Putamen (tissue), 1 donor: ENCODE measurements at regions not wholly inside any gene's neighbourhood (a gene's known extent, or its start where the extent isn't known, plus 50 kb on each side); places are given as distances from the start of the nearest gene placed in this dataset.
"Not testable (repeated sequence)": the region's sequence is repeated elsewhere in the genome, so short reads cannot be mapped to it uniquely, and the experiment has no call there.

Source experiments
- DNase-seq: peaks from one replicate; pipeline ENCODE4 v3.0.0-alpha.2; 2016; ENCODE audit warnings: low spot score

DNA sequence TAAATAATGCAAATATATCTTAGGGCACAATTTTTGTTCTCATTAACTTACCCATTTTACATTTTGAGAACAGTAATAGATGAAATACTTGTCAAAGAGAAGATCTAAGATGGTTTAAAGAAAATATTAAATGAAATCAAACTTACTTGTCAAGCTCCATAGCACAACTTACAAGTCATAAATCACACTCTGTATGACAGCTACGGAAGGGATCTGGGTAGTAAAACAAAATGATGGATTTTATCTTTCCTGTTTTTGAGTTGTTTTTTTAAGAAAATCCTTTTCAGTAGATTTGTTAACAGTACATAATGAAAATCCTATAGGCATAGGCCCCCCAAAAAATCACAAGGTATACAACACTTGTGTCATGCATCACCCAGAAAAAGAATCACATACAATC, 84.4 kb upstream of the ANTXRL start:
- DNase-seq: not testable (repeated sequence)

DNA sequence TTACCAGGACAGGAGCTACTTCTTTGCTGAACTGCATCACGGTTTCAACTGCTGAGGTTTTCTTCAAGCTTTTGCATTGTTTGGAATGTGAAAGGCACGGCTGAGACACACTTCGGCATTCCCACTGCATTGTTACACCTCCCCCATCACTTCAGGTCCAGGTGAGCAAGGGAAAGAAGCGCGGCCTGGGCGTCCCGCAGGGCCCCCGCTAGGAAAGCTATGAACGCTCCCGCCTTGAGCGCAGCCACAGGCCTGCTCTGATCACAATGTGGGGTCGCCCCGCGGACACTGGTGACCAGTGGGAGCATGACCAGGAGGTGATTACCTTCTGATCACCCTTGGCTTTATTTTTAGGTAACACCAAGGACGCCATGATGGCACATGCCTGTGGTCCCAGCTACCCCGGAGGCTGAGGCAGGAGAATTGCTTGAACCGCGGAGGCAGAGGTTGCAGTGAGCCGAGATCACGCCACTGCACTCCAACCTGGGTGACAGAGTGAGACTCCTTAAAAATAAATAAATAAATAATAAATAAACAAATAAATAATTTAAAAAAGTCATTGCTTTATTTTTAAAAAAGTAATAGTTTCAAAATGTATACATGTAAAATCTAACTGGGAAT, 82.2 kb upstream of the ANTXRL start:
- DNase-seq: not testable (repeated sequence)

DNA sequence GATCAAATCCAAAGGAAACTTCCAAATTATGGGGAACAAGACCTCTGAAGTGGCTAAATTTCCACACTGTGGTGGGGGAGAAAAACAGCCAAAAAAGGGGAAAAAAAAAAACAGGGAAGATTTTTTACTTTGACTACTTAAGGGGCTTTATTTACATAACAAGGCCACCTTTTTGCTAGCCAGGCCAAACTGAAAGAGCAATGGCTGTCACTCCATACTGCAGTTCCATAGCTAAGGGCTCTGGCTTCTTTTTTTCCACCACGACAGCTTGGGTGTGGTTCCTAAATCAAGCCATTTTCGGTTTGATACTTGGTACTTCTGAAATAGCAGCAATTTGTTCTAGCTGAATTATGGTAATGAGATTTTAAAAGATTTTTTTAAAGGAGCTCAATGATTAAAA, 76.4 kb upstream of the ANTXRL start:
- DNase-seq: not testable (repeated sequence)

DNA sequence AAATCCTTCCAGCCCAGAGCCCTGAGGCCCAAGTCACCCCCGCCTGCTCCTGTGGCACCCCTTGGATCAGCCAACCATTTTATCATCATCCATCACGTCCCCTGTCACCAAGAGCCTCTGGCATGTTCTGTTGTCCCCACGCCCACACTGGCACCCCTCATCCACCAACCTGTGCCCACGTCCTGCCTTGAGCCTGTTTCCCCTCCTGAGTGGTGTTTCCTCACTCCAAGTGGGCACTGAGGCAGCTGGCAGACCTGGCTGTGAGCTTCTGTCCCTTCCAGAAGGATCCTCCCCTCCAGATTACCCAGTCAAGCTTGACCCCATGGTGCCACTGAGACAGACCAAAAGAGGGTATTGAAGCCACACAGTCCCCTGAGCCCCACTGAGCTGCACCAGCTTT, 71.4 kb upstream of the ANTXRL start:
- DNase-seq: no peak

DNA sequence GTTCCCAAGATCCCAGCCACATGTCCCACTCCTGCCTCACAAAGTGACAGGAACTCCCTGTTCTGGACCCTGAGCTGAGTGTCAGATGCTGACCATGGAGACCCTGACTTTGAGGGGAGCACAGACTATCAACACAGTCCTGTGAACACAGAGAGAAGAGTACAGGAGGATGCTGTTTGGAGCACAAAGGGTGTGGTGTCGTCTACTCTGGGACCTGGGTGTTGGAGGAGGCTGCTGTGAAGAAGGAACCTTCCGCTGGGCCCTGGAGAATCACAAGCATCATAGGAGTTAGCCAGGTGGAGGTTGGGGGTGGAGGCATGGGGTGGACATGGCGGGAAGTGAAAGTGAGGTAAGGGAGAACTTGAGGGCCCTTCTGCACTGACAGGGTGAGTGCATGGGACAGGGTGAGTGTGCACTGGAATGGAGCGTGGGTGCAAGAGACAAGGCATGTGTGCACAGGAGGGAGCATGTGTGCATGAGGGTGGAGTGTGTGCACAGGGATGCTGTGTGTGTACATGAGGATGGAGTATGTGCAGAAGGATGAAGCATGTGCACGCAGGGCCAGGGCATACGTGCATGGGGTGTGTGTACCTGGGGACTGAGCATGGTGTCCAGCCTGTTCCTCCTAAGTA, 70.7 kb upstream of the ANTXRL start:
- DNase-seq: no peak

DNA sequence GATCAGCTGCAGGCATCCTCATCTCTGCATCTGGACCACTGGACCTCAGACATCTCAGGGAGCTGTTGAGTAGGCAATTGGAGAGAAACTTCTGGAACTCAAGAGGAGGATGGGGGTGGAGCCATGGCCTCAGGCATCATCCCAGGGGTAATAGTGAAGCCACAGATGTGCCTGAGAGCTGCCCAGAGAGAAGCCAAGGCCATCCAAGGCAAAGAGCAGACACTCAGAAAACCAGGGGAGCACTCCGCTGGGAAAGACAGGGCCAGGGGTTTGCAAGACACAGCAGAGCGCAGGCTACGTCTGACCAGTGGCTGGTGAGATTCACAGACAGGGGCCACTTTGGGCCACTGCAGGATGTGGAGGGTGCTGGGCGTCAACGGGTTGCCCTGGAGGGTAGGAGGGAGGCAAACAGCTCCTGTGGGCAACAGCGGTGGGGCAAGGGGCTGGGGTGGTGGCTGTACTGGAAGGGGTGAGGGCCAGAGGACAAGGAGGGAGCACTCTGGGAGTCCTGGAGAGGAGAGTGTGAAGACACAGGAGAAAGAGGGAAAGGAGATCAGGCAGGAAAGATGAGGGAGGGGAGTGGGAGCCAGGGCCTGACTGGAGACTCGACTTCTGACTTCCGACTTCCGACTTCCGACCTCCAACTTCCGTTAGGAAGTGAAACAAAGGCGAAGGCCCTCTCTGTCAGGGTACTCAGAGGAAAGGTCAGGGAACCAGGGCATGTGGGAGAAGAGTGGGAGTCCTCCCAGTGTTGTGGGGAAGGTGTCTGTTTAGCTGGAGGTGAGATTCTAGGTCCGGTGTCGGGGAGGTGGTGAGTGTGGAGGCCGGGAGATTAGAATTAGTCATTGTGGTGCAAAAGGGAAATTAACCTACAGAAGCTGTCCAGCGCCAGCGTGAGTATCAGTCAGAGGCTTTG, 69.7 kb upstream of the ANTXRL start:
- DNase-seq: no peak

DNA sequence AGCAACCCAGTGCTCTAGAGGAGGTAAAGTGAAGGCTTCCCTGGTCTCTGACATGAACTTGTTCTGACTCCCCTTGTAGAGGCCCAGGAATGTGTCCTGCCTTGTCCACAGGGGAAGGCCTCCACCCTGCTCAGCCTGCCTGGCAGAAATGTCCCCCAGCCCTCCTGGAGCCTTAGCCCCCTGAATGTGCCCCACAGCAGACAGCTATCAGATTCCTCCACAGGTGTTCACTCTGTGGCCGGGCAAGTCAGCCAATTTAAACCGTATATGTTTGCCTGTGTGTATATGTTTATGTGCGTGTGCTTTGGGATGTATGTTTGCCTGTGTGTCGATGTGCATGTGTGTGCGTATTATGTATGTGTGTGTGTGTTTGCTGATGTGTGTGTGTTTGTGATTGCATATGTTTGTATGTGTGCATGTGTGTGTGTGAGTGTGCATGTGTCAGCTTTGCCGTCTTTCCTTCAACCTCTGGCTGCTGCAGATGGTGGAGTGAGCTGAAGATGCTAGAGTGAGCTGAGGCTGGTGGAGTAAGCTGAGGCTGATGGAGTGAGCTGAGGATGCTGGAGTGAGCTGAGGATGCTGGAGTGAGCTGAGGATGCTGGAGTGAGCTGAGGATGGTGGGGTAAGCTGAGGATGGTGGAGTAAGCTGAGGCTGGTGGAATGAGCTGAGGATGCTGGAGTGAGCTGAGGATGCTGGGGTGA, 68.9 kb upstream of the ANTXRL start:
- no peak for DNase-seq

DNA sequence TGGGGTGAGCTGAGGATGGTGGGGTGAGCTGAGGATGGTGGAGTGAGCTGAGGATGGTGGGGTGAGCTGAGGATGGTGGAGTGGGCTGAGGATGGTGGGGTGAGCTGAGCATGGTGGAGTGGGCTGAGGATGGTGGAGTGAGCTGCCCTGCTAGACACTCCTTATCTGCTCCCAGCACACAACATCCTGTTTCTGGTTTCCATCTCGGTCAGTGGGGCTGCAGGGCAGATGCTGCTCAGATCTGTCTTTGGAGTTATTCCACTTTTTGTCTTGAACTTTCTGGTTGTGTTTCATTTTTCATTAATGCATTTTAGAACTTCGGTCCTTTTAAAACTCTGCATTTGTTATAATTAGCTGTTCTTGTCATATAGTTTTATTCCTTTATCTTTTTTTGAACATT, 67.9 kb upstream of the ANTXRL start:
- no peak for DNase-seq

DNA sequence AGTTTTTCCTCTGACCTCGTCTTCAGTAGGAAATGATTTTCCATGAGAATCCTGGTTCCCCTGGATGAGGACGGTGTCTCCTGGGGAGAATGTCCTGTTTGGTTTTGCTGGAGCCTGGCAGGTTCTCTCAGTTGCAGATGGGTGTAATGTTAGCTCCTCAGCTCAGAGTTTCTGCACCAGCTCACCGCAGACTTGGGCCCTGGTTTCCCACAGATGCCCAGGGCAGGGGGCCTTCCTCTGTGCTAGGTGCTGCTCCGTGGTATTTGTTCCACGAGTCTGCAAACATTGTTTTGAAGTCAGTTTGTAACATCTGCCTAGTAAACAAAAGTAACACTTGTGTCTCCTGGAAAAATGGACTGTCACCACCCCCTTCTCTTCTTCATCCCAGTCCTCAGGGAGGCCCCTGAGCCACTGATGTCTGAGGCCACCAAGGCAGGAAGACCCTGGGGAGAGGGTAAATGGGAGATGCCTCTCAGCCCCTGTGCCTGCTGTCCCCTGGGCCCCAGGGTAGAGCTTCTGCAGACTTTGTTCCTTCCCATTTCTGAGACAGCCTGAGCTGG, 67.3 kb upstream of the ANTXRL start:
- DNase-seq: not testable (repeated sequence)

DNA sequence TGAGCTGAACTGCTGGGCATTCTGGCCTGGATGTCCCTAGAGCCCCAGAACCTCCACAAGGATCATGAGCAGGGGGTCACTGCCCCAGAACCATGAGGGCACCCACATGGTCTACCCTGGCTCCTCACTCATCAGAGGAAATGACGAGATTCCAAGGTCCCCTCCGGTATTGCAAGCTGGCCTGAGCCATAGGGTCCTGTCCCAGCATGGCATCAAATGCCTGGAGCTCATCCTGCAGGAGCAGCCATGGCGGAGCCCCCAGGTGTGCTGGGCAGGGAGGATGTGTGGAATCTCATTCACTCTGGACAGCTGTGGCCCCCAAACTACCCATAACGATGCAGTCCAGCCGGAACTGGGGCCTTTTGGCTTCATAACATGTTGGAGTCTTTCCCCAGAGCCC, 66.6 kb upstream of the ANTXRL start:
- no peak for DNase-seq

DNA sequence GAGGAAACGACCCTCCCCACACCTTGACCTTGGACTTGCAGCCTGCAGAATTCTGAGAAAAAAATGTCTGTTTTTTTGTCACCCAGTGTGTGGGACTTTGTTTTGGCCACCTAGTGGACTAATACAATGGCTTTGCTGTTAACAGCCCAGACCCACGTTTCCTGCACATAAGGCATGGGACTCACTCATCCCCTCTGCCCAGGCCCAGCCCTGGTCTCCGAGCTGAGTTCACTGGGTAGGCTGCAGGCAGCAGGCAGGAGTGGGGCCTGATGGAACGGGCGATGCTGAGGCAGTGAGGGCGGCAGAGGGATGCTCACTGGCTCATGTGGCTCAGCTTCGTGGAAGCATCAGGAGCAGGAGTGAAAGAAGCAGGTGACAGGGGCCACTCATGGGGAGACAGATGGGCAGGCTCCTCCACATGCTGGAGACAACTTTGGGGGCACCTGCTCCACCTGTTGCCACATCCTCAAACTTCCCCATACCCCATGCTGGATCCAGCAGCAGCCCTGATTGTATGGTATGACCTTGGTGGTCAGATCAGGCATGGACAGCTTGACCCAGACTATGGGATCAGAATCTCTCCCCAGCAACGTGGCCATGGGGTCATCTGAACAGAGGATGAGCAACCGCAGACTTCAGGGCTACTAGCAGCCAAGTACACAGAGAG, 65.8 kb upstream of the ANTXRL start:
- no peak for DNase-seq

DNA sequence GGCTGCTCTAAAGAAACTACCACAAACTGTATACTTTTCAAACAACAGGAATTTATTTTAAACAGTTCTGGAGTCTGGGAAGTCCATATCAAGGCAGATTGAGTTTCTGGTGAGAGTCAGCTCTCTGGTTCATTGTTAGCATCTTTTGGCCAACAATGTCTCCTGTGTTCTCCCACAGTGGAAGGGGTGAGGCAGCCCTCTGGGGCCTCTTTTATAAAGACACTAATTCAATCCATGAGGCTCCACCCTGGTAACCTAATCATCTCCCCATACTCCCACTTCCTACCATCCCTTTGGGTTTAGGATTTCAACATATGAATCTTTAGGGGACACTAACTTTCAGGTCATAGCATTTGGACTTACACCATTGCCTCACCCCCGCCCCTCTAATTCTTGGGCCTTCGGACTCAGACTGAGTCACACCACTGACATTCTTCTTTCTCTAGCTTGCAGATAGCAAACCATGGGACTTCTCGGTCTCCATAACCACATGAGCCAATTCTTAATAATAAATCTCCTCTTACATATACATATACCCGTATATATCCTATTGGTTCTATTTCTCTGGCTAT, 64.3 kb upstream of the ANTXRL start:
- no peak for DNase-seq

DNA sequence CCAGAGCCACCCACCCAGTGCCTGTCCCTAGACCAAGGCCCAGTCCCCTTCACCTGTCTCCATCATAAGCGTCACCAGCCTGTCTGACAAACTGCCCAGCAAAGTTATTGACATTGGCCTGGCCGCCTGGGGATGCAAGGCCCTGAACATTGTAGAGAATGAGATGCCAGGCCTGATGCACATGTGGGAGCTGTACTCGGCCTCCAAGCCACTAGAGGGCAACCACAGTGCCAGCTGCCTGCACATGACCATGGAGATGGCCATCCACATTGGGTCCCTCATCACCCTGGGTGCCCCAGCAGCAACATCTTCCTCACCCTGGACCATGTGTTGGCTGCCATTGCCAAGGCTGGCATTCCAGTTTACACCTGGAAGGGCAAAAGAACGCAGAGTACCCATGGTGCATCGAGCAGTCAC, 63.7 kb upstream of the ANTXRL start:
- no peak for DNase-seq

DNA sequence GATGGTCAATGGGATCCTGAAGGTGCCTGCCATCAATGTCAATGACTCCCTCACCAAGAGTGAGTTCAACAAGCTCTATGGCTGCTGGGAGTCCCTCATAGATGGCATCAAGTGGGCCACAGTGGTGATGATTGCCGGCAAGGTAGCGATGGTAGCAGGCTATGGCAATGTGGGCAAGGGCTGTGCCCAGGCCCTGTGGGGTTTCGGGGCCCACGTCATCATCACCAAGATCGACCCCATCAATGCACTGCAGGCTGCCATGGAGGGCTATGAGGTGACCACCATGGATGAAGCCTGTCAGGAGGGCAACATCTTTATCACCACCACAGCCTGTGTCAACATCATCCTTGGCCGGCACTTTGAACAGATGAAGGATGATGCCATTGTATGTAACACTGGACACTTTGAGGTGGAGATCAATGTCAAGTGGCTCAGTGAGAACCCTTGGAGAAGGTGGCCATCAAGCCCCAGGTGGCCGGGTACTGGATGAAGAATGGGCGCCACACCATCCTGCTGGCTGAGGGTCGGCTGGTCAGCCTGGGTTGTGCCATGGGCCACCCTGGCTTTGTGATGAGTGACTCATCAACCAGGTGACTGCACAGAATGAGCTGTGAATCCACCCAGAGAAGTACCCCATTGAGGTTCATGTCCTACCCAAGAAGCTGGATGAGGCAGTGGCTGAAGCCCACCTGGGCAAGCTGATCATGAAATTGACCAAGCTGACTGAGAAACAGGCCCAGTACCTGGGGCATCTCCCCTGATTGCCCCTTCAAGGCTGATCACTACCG, 63.0 kb upstream of the ANTXRL start:
- no peak for DNase-seq

DNA sequence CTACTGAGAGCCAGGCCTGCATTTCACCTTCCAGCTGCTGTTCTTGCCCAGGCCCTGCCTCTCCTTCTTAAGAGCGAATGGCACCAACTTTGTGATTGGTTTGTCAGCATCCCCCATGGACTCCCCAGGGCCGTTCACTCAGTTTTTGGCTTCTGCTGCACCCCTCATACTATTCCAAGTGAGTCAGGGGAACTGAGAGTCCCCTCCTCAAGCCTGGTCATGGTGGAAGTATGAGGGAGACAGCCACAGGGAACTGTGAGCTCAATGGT, 62.4 kb upstream of the ANTXRL start:
- no peak for DNase-seq

DNA sequence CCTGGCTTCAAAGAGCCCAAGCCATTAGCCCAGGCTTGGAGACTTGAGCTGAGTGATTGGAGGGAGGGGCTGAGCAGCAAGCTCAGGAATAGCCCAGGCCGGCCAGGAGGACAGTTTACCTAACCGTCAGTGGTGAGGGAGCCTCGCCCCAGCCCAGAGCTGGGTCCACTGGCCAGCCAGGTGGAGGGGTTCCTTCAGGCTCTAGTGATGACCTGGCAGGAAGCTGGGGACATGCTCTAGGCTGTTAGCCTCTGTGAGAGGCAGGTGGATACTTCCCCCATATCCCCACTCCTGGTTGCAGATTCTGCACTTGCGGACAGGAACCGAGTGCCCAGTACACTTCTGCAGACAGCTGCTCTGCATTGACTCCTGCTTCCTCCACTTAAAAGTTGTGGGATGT, 61.2 kb upstream of the ANTXRL start:
- no peak for DNase-seq

DNA sequence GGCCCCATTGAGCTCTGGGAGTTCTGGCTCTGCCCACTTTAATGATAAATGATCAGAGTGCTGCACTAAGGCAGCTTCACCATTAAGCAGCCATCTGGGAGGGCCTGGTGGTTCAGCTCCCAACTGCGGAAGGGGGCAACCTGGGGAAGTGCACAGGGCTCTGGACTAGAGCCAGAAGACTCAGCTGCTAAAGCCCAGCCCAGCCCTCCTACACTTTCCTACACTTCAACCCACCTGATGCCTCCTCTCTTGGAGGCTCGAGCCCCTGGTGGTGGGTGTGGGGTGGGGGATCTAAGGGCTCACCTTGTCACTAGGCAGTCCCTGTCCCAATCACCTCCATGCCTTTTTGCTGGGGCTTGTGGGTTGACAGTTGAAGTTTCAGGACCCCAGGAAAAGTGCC, 60.6 kb upstream of the ANTXRL start:
- no peak for DNase-seq

DNA sequence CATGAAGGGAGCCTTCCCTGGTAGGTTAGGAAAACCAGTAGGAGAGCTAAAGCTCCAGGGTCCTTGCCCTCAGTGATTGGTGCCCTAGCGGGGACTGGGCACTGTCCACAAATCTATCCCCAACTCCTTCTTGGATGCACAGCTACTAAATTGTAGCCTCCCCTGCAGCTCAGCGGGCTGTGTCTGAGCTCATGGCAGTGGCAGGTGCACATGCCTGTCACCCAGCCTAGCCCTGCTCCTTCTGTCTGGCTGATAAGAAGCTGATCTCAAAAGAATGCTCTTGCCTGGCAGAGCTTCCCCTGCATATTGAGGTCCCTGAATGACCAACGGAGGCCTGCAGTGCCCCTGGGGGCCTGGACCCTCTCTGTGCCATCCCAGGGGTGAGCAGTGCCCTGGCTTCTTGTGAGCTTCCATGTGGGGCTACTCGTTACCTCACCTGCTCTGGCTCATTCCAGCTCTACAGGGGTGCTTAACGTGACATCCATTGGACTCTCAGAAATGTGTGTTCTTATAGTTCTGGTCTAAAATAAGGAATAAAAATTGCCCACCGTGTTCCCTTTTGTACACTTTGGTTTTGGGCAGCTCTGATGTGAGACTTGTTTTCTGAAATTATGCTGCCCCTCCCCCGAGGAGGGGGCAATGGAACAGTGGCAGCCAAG, 59.8 kb upstream of the ANTXRL start:
- no peak for DNase-seq

DNA sequence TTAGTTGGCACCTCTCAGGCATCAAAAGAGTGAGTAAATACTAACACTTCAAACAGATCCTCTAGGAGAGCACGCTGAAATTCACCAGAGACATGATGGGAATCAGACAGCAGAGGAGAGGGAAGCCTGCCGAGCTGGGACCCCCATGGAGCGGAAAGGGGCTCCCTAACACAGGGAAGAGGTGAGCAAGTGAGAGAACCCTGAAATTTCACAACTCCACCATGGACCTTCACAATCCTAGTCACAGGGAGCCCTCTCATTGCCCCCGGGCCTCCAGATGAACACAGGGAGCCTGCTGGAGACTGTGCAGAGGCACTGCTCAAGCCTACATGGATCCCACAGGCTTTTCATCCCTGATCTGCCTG, 59.2 kb upstream of the ANTXRL start:
- DNase-seq: no peak

DNA sequence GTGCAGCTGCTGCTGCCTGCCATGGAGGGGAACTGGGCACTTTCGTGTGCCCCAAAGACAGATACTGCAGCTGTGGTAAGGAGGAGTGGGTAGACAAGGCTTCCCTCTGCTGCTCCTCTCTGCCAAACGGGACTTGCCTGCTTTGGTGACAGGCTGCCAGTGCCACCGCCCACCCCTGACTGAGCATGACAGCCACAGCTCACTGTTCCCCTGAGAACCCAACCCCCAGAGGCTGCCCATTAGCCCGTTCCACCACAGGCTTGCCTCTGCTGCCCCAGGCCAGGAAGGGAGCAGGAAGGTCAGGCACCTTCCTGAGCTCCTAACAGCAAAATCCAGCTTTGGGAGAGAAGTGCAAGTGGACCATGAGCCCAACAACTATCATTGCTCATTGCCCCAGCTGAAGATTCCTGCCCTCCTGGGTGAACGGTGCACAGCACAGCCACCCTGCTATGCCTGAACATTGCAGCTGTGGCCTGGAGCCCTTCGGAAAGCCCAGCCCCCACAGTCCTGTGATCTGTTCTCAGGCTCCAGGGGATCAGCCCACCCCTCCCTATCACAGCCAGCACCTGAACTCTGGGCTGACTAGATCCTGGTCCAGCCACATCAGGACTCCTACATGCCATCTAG, 58.7 kb upstream of the ANTXRL start:
- no peak for DNase-seq
